Stimulated activated CD4-positive, alpha-beta T cell treated with anti-CD3 and anti-CD28 coated beads, Interleukin-1b, Interleukin-23, amount 100 ng/mL, for 1 hour (primary cell): ENCODE measurements at regions not wholly inside any gene's neighbourhood (a gene's known extent, or its start where the extent isn't known, plus 50 kb on each side); places are given as distances from the start of the nearest gene placed in this dataset.

Source experiments
- DNase-seq, 2 donors: peaks; one replicate each; pipeline ENCODE4 v3.0.0-alpha.2; 2020; ENCODE audit warnings: low read depth in 2 of 2

- no peak for DNase-seq
Measured at GRCh38 chr17:77458202-77459017, 317.6 kb downstream of the SEC14L1 start.

GRCh38 chr17:77459018-77459755 lies 318.4 kb downstream of the SEC14L1 start:
- no peak for DNase-seq

DNA sequence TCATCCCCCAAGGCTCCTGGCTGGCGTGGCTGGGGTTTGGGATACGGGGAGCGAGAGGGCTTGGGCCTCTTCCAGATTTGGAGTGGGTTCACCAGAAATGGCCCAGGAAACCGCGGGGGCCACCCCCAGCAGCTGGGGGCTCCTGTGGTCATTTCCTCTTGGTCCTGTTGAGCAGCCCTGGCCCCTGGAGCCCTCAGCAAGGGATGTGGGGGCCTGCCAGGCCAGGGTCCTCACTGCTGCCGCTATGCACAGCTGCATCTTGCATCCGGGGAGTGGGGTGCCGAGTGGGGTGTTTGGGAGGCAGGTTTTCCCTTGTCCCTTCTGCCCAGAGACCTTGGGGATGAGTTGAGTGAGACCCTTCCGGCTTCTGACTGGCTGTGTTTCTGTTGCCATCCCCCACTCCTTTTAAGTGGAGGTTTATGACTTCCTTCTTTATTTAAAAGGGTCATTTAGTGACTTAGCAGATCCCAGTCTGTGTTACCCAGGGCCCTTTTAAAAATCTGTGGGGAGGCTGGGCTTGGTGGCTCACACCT lies 319.8 kb downstream of the SEC14L1 start:
- no peak for DNase-seq

- no peak for DNase-seq
Measured at GRCh38 chr17:77461277-77462057, 320.7 kb downstream of the SEC14L1 start.

- DNase-seq: no peak
Measured at GRCh38 chr17:77462090-77462489, 321.3 kb downstream of the SEC14L1 start.

DNA sequence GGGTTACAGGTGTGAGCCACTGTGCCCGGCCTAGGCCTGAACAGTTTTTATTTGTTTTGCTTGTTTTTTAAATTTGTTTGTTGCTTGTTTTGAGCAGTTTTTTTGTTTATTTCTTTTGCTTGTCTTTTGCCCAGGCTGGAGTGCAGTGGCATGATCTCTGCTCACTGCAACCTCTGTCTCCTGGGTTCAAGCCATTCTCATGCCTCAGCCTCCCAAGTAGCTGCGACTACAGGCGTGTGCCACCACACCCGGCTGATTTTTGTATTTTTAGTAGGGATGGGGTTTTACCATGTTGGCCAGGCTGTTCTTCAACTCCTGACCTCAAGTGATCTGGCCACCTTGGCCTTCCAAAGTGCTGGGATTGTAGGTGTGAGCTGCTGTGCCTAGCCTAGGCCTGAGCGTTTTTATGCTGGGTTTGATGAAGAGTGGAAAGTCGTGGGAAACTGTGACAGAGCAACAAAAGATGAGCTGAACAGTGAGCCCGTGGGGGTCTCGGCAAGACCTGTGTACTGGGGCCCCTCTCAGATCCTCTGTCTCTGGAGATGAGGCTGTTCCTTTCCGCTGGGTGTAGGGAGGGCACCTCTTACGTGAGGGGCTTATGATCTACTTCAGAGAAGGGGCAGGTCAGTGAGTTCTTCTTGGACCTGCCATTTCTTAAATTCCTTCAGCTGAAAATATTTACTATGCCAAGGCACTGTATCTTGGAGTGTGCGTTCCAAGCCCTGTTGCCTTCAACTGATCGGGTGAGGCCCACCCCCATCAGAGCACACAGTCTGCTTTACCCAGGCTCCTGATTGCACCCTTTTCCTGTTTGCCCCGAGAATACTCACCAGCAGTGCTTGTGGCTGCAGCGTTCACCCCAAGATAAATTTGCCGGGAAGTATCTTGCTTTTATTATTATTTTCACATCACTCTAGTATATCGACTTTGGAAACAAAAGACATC lies 322.1 kb downstream of the SEC14L1 start:
- no peak for DNase-seq

DNA sequence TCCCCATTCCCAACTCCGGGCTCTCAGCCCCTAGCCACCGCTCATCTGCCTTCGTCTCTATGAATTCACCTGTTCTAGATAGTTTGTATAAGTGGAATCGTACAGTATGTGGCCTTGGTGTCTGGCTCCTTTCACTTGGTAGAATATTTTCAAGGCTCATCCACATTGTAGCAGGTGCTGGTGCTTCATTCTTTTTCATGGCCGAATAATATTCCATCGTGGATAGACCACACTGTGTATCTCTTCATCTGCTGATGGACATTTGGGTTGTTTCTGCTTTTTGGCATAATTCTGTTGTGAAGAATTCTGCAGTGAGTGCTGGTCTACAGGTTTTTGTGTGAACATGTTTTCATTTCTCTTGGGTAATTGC lies 324.2 kb downstream of the SEC14L1 start:
- no peak for DNase-seq

- peak in 1 of 2 donors; percentile 57 for DNase-seq
Measured at GRCh38 chr17:77465358-77466041, 324.7 kb downstream of the SEC14L1 start.

DNA sequence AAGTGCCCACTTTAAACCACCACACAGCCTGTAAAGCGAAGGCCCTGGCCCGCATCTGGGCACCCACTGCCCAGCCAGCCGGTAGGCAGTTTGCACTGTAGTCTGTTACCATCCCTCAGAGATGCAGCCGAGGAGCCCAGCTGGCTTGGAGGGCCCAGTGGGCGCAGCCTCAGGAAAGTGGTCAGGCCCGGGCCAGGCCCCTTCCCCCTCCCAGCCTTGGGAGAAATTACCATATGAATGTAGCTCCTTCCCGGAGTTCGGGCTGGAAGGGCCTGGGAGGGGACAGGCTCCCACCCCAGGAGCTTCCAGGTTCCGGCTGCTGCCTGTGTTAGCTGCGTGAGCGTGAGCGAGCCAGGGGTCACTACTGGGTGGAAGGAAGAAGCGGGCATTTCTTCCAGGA lies 325.4 kb downstream of the SEC14L1 start:
- no peak for DNase-seq

GRCh38 chr17:77466596-77467223 lies 325.9 kb downstream of the SEC14L1 start:
- DNase-seq: no peak

- no peak for DNase-seq
Measured at GRCh38 chr17:77467521-77467920, 326.8 kb downstream of the SEC14L1 start.

DNA sequence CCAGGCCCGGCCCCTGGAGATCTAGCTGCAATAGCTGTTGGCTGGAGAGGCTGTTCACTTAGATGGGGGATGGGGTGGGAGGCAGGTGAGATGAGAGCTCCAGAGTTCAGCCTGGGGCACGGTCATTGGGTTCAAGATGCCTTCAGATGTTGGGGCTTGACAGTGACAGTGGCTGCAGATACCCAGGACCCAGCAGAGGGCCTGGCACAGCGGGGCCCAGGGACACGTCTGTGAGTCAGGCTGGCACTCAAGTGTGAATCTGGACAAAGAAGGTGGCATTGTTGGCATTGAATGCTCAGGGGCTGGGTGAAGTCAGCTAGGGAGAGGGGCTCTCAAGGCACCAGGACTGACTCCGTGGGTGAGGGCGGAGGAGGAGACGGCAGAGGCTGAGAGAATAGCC lies 328.1 kb downstream of the SEC14L1 start:
- no peak for DNase-seq

- DNase-seq: no peak
Measured at GRCh38 chr17:77470330-77470786, 329.6 kb downstream of the SEC14L1 start.

GRCh38 chr17:77470800-77471733 lies 330.3 kb downstream of the SEC14L1 start:
- DNase-seq: no peak

DNA sequence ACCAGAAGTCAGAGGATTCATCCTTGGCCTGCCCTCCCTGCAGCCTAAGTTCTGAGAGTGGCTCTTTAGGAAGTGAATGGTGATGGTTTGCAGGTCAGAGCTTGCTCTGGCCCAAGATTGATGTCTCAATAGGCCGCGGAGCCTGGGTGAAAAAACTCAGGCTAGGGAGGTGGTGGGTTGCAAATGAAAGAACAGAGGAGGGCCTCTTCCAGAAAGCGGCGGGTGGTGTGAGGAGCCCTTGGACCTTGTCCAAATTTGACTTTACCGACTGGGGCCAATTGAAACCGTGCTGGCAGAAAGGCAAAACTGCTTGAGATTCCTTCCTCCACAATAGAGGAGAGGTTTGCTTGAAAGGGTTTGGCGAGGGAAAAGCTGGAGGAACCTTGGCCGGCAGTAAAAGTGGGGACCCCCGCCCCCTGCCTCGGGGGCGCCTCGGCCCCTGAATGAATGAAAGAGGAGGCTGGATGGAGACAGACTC lies 331.3 kb downstream of the SEC14L1 start:
- no peak for DNase-seq

GRCh38 chr17:77472468-77473310 lies 331.9 kb downstream of the SEC14L1 start:
- DNase-seq: no peak

DNA sequence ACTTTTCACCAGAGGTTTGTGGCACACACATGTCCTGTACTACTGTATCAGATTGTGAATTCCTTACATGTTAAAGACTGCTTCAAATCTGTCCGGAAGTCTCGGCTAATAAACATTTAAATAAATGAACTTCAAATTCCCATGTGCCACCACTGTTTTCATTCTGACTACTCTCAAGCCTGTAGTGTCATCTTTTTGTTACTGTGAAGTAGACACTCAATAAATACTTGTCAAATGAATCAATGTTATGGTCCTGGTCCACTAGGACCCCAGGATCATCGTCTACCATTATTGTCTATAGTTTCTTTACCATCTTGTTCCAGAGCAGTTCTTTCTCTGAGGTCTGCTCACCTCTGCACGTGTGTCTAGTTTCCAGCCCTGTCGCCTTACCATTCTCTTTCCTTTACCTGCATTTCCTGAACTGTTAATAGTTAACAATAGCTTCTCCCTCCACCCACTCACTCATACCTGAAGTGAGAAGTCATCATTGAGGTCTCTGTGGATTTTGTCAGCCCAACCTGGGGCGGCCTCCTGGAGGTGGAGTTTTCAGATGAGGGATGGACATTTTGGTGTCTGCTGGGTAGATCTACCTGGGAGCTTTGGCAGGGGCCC lies 333.0 kb downstream of the SEC14L1 start:
- DNase-seq: no peak
